Stimulated activated CD4-positive, alpha-beta T cell treated with anti-CD3 and anti-CD28 coated beads, Interleukin-1b, Interleukin-23, amount 100 ng/mL, for 48 hours (primary cell): ENCODE measurements at regions not wholly inside any gene's neighbourhood (a gene's known extent, or its start where the extent isn't known, plus 50 kb on each side); places are given as distances from the start of the nearest gene placed in this dataset.

Experiments
- DNase-seq: peaks from one replicate; pipeline ENCODE4 v3.0.0-alpha.2; 2020

- no peak for DNase-seq
These were observed 117.2 kb upstream of the NAV2 start for GRCh38 chr11:19595499-19595839.

- DNase-seq = no peak
These were observed 118.3 kb upstream of the NAV2 start for GRCh38 chr11:19594326-19594725.

- no peak for DNase-seq
These were observed 119.8 kb upstream of the NAV2 start for GRCh38 chr11:19592842-19593241.

GRCh38 chr11:19589567-19590260 is 122.9 kb upstream of the NAV2 start:
- no peak for DNase-seq

GRCh38 chr11:19587979-19588378 is 124.7 kb upstream of the NAV2 start:
- no peak for DNase-seq

- DNase-seq = no peak
These were observed 132.0 kb upstream of the NAV2 start for GRCh38 chr11:19580646-19581045.

GRCh38 chr11:19579957-19580356 is 132.7 kb upstream of the NAV2 start:
- no peak for DNase-seq

- no peak for DNase-seq
These were observed 133.8 kb upstream of the NAV2 start for GRCh38 chr11:19578871-19579270.

GRCh38 chr11:19577976-19578619 is 134.5 kb upstream of the NAV2 start:
- DNase-seq = no peak

- DNase-seq = no peak
These were observed 135.2 kb upstream of the NAV2 start for GRCh38 chr11:19577391-19577975.

- DNase-seq = no peak
These were observed 135.7 kb upstream of the NAV2 start for GRCh38 chr11:19576903-19577302.

- DNase-seq = no peak
These were observed 136.6 kb upstream of the NAV2 start for GRCh38 chr11:19576054-19576453.

GRCh38 chr11:19574916-19575315 is 137.7 kb upstream of the NAV2 start:
- DNase-seq = no peak

- no peak for DNase-seq
These were observed 139.0 kb upstream of the NAV2 start for GRCh38 chr11:19573666-19574065.

GRCh38 chr11:19571906-19572305 is 140.7 kb upstream of the NAV2 start:
- DNase-seq = no peak

- DNase-seq = no peak
These were observed 141.7 kb upstream of the NAV2 start for GRCh38 chr11:19570889-19571288.

GRCh38 chr11:19567996-19568395 is 144.6 kb upstream of the NAV2 start:
- no peak for DNase-seq

- DNase-seq = no peak
These were observed 145.9 kb upstream of the NAV2 start for GRCh38 chr11:19566583-19567379.

GRCh38 chr11:19565639-19566038 is 147.0 kb upstream of the NAV2 start:
- DNase-seq = no peak

GRCh38 chr11:19562156-19562555 is 150.5 kb upstream of the NAV2 start:
- no peak for DNase-seq

- no peak for DNase-seq
These were observed 151.6 kb upstream of the NAV2 start for GRCh38 chr11:19561011-19561410.

- DNase-seq = no peak
These were observed 152.5 kb upstream of the NAV2 start for GRCh38 chr11:19560156-19560555.

GRCh38 chr11:19559746-19560145 is 152.9 kb upstream of the NAV2 start:
- no peak for DNase-seq
